ENCODE measurements at regions not wholly inside any gene's neighbourhood (a gene's known extent, or its start where the extent isn't known, plus 50 kb on each side); places are given as distances from the start of the nearest gene placed in this dataset.
"Not testable (repeated sequence)": the region's sequence is repeated elsewhere in the genome, so short reads cannot be mapped to it uniquely, and the experiment has no call there.

DNA sequence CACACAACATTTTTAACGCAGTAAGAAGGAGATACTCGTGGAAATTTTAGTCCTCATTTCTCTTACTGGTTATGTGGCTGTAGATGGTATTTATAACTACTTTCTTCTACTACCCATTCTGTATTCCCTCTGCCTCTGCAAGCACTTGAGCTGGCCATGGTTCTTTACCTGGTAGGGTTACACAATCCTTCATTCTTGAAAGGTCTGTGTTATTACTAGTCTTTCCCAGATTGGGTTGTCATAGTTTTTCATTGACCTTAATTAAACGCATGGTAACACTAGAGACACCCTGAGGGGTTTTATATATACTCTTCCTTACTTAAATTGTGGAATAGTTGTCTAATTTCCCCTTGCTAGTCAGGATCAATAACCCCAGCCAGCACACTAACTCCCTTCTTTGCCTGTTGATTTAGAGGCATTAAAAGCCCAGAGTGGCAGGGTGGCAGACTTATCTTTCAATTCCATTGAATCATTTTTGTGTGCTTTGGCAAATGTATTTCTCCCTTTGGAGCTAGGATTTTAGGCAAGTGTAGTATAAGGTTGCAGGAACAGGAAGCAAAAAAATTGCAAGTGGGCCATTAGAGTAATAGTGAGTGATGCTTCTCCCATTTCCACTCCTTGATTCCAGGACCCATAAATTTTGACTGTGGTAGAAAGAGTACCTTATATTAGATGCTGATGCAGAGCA, 113.6 kb upstream of the EMCN start:
- CTCF ChIA-PET = interaction anchor here (0.7 kb wide), 1 partner anchor 373 kb away, joined by 3 read pairs; no protein-coding TSS in a partner anchor
- H3K27ac ChIP-seq = no peak overlapping the region
- TF ChIP-seq, protein P1, sequence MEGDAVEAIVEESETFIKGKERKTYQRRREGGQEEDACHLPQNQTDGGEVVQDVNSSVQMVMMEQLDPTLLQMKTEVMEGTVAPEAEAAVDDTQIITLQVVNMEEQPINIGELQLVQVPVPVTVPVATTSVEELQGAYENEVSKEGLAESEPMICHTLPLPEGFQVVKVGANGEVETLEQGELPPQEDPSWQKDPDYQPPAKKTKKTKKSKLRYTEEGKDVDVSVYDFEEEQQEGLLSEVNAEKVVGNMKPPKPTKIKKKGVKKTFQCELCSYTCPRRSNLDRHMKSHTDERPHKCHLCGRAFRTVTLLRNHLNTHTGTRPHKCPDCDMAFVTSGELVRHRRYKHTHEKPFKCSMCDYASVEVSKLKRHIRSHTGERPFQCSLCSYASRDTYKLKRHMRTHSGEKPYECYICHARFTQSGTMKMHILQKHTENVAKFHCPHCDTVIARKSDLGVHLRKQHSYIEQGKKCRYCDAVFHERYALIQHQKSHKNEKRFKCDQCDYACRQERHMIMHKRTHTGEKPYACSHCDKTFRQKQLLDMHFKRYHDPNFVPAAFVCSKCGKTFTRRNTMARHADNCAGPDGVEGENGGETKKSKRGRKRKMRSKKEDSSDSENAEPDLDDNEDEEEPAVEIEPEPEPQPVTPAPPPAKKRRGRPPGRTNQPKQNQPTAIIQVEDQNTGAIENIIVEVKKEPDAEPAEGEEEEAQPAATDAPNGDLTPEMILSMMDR (conservative IDR thresholded peaks at IDR 0.05; ENCODE audit: low read depth) = no peak
- POLR2A ChIA-PET (ENCODE audit: low non-redundant PET) = no interaction called here
- DNase-seq (ENCODE audit: low spot score) = no peak

DNA sequence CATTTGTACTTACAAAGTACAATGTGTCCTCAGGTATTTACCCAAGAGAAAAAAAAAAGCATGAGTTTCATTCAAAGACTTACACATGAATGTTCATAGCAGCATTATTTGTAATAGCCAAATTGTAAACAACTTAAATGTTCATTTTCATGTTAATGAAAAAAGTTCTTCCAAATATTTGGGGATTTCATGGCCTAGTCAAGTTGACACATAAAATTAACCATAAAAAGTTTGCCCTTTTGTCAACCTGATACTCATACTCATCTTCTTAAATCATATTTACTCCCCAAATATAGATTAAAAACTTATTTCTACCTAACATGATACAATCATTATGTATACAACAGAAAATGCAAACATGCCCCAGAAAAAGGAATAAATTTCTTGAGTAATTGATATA, 112.5 kb upstream of the EMCN start:
- POLR2A ChIA-PET (ENCODE audit: low non-redundant PET) = no interaction called here
- no peak for DNase-seq (ENCODE audit: low spot score)
- H3K27ac ChIP-seq = no peak overlapping the region
- TF ChIP-seq, protein P1 (conservative IDR thresholded peaks at IDR 0.05; ENCODE audit: low read depth) = no peak
- CTCF ChIA-PET = no interaction called here

DNA sequence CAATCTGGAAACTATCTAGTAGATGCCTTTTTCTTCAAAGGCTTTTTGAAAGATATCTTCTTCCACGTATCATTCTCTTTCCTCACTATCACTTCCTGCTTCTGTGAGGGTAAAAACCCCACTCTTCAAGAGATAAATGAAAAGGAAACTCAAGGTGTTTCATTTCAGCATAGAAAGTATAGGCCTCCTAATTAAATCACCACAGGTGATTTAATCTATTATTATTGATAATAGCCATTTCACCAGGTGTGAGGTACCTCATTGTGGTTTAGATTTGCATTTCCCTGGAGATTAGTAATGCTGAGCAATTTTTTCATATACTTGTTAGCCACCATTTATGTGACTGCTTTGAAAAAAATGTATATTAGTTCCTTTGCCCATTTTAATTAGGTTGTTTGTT, 92.0 kb upstream of the EMCN start:
- TF ChIP-seq, protein P1 (conservative IDR thresholded peaks at IDR 0.05; ENCODE audit: low read depth) = no peak
- ChIA-PET POLR2A (ENCODE audit: low non-redundant PET) (no interaction called here), CTCF (no interaction called here)
- no peak for DNase-seq (ENCODE audit: low spot score)
- no peak overlapping the region for H3K27ac ChIP-seq

DNA sequence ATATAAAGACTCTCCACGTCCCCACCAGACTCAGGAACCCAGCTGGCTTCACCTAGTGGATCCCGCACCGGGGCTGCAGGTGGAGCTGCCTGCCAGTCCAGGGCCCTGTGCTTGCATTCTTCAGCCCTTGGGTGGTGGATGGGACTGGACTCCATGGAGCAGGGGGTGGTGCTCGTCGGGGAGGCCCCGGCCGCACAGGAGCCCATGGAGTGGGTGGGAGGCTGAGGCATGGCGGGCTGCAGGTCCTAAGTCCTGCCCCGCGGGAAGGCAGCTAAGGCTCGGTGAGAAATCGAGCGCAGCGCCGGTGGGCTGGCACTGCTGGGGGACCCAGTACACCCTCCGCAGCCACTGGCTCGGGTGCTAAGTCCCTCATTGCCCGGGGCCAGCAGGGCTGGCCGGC, 90.8 kb upstream of the EMCN start:
- POLR2A ChIA-PET (ENCODE audit: low non-redundant PET); DNase-seq (ENCODE audit: low spot score); H3K27ac ChIP-seq: not testable (repeated sequence)
- CTCF ChIA-PET = interaction anchor here (0.6 kb wide), 1 partner anchor 1747 kb away, joined by 3 read pairs; no protein-coding TSS in a partner anchor

DNA sequence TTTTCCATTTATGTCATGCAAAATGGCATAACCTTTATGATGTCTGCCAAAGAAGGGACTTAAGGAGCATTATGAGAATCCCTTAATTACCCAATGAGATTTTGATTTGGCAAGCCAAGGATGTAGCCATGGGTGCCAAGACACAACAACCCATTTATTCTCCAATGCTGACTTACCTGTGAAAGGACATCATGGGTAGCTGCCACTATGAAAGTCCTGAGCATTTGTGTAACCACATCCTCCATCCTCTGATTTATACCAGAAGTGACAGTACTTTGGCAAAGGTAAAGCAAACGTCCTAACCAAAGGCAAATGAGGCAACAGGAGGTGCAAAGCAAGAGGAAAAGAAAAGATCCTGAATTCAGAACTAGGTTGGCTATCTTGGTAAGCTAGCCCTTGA, 87.3 kb upstream of the EMCN start:
- no peak overlapping the region for H3K27ac ChIP-seq
- POLR2A ChIA-PET (ENCODE audit: low non-redundant PET) = no interaction called here
- DNase-seq (ENCODE audit: low spot score) = no peak
- CTCF ChIA-PET = no interaction called here
- TF ChIP-seq, protein P1 (conservative IDR thresholded peaks at IDR 0.05; ENCODE audit: low read depth) = no peak

DNA sequence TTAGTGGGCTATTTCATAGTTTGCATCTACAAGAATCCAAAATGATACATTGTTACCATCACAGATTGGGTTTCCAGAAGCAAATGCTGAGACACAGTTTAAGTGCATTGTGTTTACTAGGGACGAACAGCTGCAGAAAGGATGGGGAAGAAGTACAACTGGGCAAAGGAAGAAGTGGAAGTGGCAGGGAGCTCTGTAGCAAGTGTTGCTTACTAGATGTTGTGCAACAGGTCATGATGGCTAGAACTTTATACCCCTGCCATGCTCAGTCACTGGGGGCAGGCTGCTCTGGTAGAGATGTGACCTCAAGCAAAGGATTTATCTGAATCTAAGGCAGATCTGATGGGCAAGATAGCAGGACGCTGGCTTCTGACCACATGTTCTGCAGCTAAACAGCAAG, 76.1 kb upstream of the EMCN start:
- CTCF ChIA-PET = no interaction called here
- TF ChIP-seq, protein P1 (conservative IDR thresholded peaks at IDR 0.05; ENCODE audit: low read depth) = no peak
- POLR2A ChIA-PET (ENCODE audit: low non-redundant PET) = no interaction called here
- H3K27ac ChIP-seq = no peak overlapping the region
- no peak for DNase-seq (ENCODE audit: low spot score)

DNA sequence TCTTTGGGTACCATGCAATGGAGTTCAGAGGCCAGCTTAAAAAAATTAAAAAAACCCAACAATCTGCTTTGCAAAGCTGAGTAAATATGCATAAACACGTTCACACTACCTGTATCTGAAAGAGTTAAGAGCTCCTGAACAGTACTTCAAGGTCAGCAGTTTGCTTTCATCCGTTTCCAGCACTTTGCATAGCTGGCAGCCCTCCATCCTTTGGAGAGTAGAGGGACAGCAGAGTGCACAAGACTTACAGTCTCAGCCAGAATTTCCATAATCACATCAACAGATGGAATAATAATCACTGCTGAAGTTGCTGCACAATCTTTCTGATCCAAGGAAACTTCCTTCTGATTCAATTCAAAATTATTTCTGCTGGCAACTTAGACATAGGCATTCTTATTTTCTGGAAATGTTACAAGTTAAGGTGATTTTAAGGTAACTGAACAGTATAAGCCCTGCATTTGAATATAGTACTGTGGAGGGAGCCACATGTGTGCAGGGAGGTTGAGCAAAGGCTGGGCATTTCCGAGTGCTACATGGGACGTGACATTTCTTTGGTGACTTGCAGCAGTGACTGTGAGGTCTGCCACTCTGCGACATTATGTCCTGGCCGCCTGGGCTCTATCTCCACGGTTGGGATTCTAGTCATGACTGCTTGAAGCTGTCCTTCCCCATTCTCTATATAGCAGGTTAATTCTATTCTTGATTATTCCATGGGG, 73.5 kb upstream of the EMCN start:
- CTCF ChIA-PET = interaction anchor here (0.5 kb wide), 1 partner anchor 173 kb away, joined by 5 read pairs; no protein-coding TSS in a partner anchor
- TF ChIP-seq, protein P1 (conservative IDR thresholded peaks at IDR 0.05; ENCODE audit: low read depth) = no peak
- no peak for DNase-seq (ENCODE audit: low spot score)
- POLR2A ChIA-PET (ENCODE audit: low non-redundant PET) = no interaction called here
- H3K27ac ChIP-seq = no peak overlapping the region
